HK-2 (cell line): ENCODE measurements at regions not wholly inside any gene's neighbourhood (a gene's known extent, or its start where the extent isn't known, plus 50 kb on each side); places are given as distances from the start of the nearest gene placed in this dataset.

Experiments used
- DNase-seq: peaks from one replicate; pipeline ENCODE4 v3.0.0-alpha.2; 2018; ENCODE audit not compliant: unreplicated experiment

DNA sequence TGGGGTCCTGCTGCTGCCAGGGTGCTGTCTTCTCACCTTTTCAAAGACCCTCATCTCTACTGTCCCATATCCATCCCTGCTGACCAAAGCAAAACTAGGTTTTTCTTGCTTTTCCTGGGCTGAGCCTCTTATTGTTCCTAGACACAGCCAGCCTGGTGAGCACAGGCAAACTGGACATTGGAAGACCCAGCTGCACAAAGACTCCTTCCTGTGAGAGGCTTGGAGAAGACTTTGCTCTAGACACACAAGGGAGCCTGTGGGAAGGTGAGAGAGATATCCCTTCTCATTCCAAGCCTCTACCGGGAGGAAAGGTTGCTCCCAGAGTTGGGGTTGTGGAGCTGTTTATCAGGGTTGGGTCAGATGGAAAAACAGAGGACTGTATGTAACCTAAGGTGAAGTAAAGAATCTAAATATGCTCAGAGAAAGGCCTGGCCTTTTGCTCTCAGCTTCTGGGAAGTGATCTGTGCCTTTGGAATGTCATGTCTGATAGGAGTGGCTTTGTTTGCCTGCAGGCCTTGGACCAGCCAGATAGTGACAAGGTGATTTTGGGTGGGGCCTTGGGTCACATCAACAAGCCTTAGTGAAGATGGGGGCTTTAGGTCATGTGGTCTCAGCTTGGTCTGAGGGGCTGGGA is 87.6 kb upstream of the RUNX1 start:
- DNase-seq, result peak; percentile 8

DNA sequence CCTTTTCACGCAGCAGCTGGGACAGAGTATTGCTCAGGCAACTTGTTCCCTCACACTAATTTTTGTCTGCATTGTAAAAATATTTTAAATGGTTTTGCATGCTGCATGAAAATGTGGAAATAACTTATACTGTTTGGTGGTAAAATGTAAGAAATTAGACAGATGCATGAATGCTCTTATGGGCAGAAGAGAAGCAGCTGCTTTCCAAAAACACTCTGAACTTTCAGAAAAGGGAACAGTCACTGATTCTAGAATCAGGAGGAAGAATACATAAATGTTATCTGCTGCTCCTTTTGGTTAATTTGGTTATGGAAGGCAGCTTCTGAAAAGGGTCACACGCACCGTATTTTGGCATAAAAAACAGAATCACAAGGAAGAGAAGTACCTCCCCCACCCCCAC is 87.0 kb upstream of the RUNX1 start:
- DNase-seq, result no peak

- no peak for DNase-seq
Measured at GRCh38 chr21:35135481-35135880, 86.4 kb upstream of the RUNX1 start.

- DNase-seq, result no peak
Measured at GRCh38 chr21:35134309-35134708, 85.2 kb upstream of the RUNX1 start.

GRCh38 chr21:35128536-35128935 is 79.4 kb upstream of the RUNX1 start:
- no peak for DNase-seq

- DNase-seq, result no peak
Measured at GRCh38 chr21:35127851-35128250, 78.7 kb upstream of the RUNX1 start.

DNA sequence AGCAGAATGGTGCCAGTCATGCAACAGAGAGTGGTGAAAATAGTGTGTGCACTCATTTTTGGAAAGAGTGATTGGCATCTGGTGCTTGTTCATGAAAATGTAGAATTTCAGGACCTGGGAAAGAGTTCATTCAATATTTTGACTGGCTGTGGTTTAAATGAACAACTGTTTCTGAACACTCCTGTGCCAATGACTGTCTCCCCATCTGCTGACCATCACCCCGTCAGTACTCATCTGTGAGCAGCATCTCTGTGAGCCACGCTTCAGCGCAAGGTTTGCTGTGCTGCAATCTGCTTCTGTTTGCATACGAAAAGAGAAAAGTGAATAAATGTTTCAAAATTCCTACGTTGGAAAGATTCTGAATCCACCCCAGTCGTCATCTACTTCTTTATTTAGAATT is 77.9 kb upstream of the RUNX1 start:
- DNase-seq, result no peak

- no peak for DNase-seq
Measured at GRCh38 chr21:35120631-35121180, 71.6 kb upstream of the RUNX1 start.

DNA sequence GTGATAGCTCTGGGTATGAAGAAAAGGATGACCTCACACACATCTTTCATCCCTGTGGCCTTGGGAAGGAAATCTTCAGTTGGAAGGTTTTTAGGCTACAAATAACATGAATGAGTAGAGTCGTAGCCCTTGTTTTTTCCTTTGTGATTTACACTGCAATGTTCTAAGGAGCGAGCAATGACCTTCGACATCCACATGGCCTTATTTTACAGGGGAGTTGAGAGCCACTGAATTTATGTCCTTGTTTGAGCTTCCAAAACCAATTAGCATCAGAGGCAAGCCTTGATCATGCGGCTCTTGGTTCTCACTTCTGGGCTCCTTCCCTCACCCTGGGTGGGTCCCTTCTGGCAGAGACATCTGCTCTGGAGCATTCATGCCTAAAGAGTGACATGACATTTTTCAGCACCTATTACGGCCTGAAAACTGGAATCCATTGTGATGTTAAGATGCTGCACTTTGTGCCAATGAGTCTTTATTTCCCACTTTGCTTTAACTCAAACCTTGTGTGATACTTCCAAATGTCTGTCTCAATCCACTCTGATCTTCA is 70.5 kb upstream of the RUNX1 start:
- DNase-seq, result no peak

DNA sequence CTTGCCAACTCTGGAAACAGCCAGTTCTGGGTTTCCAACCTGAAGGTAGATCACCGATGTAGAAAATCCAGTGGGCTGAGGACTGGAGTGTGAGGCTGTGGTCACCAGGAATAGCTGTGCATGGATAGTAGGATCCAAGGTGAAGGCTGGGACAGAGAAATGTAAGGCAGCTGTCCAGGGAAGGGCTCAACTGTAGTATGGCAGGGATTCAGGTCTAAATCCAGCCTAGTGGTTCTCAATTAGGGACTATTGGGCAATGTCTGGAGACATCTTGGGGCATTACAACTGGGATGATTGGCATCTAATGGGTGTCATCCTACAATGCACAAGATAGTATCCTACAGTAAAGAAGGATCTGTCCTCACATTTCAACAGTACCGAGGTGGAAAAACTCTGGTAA is 67.7 kb upstream of the RUNX1 start:
- DNase-seq, result no peak

DNA sequence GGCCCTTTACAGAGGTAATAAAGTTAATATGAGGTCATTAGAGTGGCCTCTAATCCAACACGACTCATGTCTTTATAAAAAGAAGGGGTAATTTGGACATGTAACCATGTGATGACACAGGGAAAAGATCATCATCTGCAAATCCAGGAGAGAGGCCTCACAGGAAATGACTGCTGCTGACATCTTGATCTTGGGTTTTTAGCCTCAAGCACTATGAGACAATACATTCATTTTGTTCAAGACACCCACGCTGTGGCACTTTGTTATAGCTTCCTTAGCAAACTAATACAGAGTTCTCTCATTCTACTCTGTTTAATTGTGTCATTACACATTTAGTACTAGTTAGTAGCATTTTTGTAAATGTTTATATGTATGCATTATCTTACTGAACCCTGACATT is 64.0 kb upstream of the RUNX1 start:
- DNase-seq, result no peak

- DNase-seq, result no peak
Measured at GRCh38 chr21:35111321-35111930, 62.3 kb upstream of the RUNX1 start.

- no peak for DNase-seq
Measured at GRCh38 chr21:35108887-35109286, 59.8 kb upstream of the RUNX1 start.

GRCh38 chr21:35107520-35107919 is 58.4 kb upstream of the RUNX1 start:
- no peak for DNase-seq

DNA sequence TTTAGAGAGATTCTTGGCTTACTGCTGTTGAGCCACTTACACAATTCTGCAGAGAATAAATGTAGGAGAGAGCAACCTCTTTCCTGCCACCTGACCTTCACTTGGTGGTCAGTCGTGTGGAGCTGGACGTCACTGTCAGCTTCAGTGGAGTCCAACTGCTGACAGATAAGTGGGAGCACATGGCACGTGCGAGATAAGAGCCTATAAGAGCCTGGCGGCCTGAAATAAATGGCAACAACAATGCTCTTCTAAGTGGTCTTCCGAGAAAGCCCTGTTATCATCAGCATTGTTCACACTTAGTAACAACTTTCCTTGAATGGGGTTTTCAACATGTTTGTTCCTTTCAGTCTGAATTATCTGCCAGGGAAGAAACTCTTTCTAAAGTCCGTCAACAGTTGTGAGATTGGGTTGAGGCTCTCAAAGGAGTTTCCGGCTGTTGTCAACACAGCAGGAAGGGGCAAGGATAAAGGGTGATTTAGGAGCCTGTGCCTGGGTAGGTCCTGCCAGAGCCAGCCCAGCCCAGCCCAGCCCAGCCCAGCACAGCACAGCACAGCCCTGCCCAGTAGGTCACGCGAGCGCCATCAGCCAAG is 57.2 kb upstream of the RUNX1 start:
- no peak for DNase-seq

- DNase-seq, result no peak
Measured at GRCh38 chr21:35102488-35103371, 53.6 kb upstream of the RUNX1 start.

- DNase-seq, result no peak
Measured at GRCh38 chr21:35100349-35100811, 51.3 kb upstream of the RUNX1 start.

DNA sequence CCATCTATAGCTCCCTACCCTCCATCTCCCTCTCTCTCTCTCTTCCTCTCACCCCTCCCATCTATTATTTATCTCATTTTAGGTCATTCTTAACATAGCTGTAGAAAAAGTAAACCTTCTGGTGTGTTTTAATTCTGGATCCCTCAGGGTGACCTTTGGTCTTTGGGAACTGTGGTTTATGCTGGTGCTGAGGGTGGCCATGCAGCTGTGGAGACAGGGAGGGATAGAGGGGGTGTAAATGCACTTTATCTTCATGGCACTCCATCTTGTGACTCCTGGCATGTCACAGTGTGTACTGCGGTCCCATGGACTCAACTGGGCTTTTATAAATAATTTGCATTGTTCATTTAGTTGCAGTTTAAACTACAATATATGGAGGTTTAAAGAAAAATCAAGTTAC is 50.2 kb upstream of the RUNX1 start:
- no peak for DNase-seq
